NCI-H2081 treated with DMSO at 0.1 percent for 48 hours (cell line): ENCODE measurements at regions not wholly inside any gene's neighbourhood (a gene's known extent, or its start where the extent isn't known, plus 50 kb on each side); places are given as distances from the start of the nearest gene placed in this dataset.

Experiments used
- DNase-seq: peaks from one replicate; lab custom pipeline; 2025; lab: John Stamatoyannopoulos, UW

GRCh38 chr5:18043344-18043743, 409.1 kb downstream of the TAF11L14 start:
- no peak for DNase-seq

GRCh38 chr5:18048449-18048848, 414.2 kb downstream of the TAF11L14 start:
- peak; percentile 24 for DNase-seq

GRCh38 chr5:18050345-18050744, 416.1 kb downstream of the TAF11L14 start:
- no peak for DNase-seq

- no peak for DNase-seq
Observed at GRCh38 chr5:18050776-18051175, 416.5 kb downstream of the TAF11L14 start.

- DNase-seq = no peak
Observed at GRCh38 chr5:18051953-18052352, 417.7 kb downstream of the TAF11L14 start.

GRCh38 chr5:18052569-18052968, 418.3 kb downstream of the TAF11L14 start:
- DNase-seq = no peak

GRCh38 chr5:18057725-18058124, 423.5 kb downstream of the TAF11L14 start:
- no peak for DNase-seq

GRCh38 chr5:18067615-18068014, 433.4 kb downstream of the TAF11L14 start:
- no peak for DNase-seq

- DNase-seq = no peak
Observed at GRCh38 chr5:18068826-18069225, 434.6 kb downstream of the TAF11L14 start.

- DNase-seq = no peak
Observed at GRCh38 chr5:18069790-18070189, 435.5 kb downstream of the TAF11L14 start.

- DNase-seq = no peak
Observed at GRCh38 chr5:18072600-18072999, 438.3 kb downstream of the TAF11L14 start.

- no peak for DNase-seq
Observed at GRCh38 chr5:18074961-18075360, 440.7 kb downstream of the TAF11L14 start.

- DNase-seq = no peak
Observed at GRCh38 chr5:18078157-18078556, 443.9 kb downstream of the TAF11L14 start.

- no peak for DNase-seq
Observed at GRCh38 chr5:18079831-18080230, 445.6 kb downstream of the TAF11L14 start.

- DNase-seq = no peak
Observed at GRCh38 chr5:18088020-18088579, 453.8 kb downstream of the TAF11L14 start.

- DNase-seq = no peak
Observed at GRCh38 chr5:18090177-18090576, 455.9 kb downstream of the TAF11L14 start.

- no peak for DNase-seq
Observed at GRCh38 chr5:18091142-18091541, 456.9 kb downstream of the TAF11L14 start.

GRCh38 chr5:18091758-18092157, 457.5 kb downstream of the TAF11L14 start:
- DNase-seq = no peak

GRCh38 chr5:18095061-18095460, 460.8 kb downstream of the TAF11L14 start:
- DNase-seq = no peak

GRCh38 chr5:18097817-18098216, 463.6 kb downstream of the TAF11L14 start:
- no peak for DNase-seq

- no peak for DNase-seq
Observed at GRCh38 chr5:18098691-18099090, 464.4 kb downstream of the TAF11L14 start.

- no peak for DNase-seq
Observed at GRCh38 chr5:18099261-18099660, 465.0 kb downstream of the TAF11L14 start.

- no peak for DNase-seq
Observed at GRCh38 chr5:18101532-18101931, 467.3 kb downstream of the TAF11L14 start.

- DNase-seq = no peak
Observed at GRCh38 chr5:18102733-18103132, 468.5 kb downstream of the TAF11L14 start.

- no peak for DNase-seq
Observed at GRCh38 chr5:18105449-18105848, 471.2 kb downstream of the TAF11L14 start.
